B cell (primary cell): ENCODE measurements at regions not wholly inside any gene's neighbourhood (a gene's known extent, or its start where the extent isn't known, plus 50 kb on each side); places are given as distances from the start of the nearest gene placed in this dataset.

Experiments used
- ATAC-seq: fragments of 200-7000 bp; cut with Tn5 transposase; one replicate; pipeline ENCODE4 v1.10.0; 2021; ENCODE audit warnings: low read depth, mild to moderate bottlenecking, moderate number of reproducible peaks, moderate library complexity
- CTCF ChIA-PET: fragments of 350-600 bp; sonication (Branson Sonifier 250); formaldehyde crosslinking; loops from one replicate; lab custom pipeline; 2021; ENCODE audit warnings: antibody characterized with exemption, inconsistent platforms; lab: Charles Lee
- POLR2A ChIA-PET: fragments of 350-600 bp; sonication (Branson Sonifier 250); formaldehyde crosslinking; loops from one replicate; lab custom pipeline; 2021; ENCODE audit warnings: antibody characterized with exemption; lab: Charles Lee
- DNase-seq: peaks from one replicate; pipeline ENCODE4 v3.0.0; 2013
- H2AFZ ChIP-seq: 2 replicates; pipeline ENCODE4 v1.6.1; 2012; ENCODE audit warnings: mild to moderate bottlenecking, low read depth, low read length; ENCODE audit not compliant: insufficient read depth, poor library complexity, severe bottlenecking
- H3K27ac ChIP-seq, 2 donors: 1 replicate in 1 of 2; 2 replicates in 1 of 2; pipeline ENCODE4 v1.5.1; 2012 to 2013; ENCODE audit warnings: low read length in 2 of 2, mild to moderate bottlenecking in 2 of 2, moderate library complexity in 1 of 2
- H3K27me3 ChIP-seq, 4 experiments: fragments of 200-600 bp in 1 of 4; sonication (generic) in 1 of 4; replicated peaks in 1 of 4; 1 replicate in 2 of 4; 2 replicates in 2 of 4; pipeline versions ENCODE4 v1.6.1 to v1.7.0; 2013 to 2016; ENCODE audit warnings: low read length in 3 of 4, mild to moderate bottlenecking in 2 of 4, mixed read lengths in 1 of 4, moderate library complexity in 1 of 4; ENCODE audit not compliant: insufficient read depth in 4 of 4, control insufficient read depth in 3 of 4; ENCODE audit errors: control extremely low read depth in 1 of 4
- H3K36me3 ChIP-seq, 2 experiments: replicated peaks in 1 of 2; 1 replicate in 1 of 2; 2 replicates in 1 of 2; pipeline versions ENCODE4 v1.6.1 to v1.7.1; 2013; ENCODE audit warnings: low read length in 1 of 2; ENCODE audit not compliant: insufficient read depth in 2 of 2, control insufficient read depth in 1 of 2; ENCODE audit errors: control extremely low read depth in 1 of 2, extremely low read depth in 1 of 2
- H3K4me1 ChIP-seq, 2 donors: fragments of 200-600 bp in 1 of 2; sonication (generic) in 1 of 2; 1 replicate in 1 of 2; 2 replicates in 1 of 2; pipeline versions ENCODE4 v1.5.1 to v1.6.1; 2013 to 2017; ENCODE audit warnings: low read length in 2 of 2; ENCODE audit not compliant: control insufficient read depth in 2 of 2, insufficient read depth in 2 of 2
- H3K4me2 ChIP-seq: replicated peaks from 2 replicates; pipeline ENCODE3; 2012; ENCODE audit warnings: mild to moderate bottlenecking, low read depth, low read length; ENCODE audit not compliant: poor library complexity, severe bottlenecking
- H3K4me3 ChIP-seq, 5 experiments: fragments of 200-600 bp in 1 of 5; sonication (generic) in 1 of 5; 1 replicate in 3 of 5; 2 replicates in 2 of 5; pipeline versions ENCODE4 v1.5.1 to v1.7.0; 2011 to 2016; ENCODE audit warnings: low read length in 4 of 5, mild to moderate bottlenecking in 4 of 5, low read depth in 2 of 5, control low read depth in 1 of 5, moderate library complexity in 1 of 5; ENCODE audit not compliant: insufficient read depth in 1 of 5; ENCODE audit errors: control extremely low read depth in 1 of 5, extremely low read depth in 1 of 5
- H3K79me2 ChIP-seq: fragments of 200-600 bp; sonication (generic); one replicate; pipeline ENCODE4 v1.6.0; 2016; ENCODE audit warnings: low read length; ENCODE audit not compliant: control insufficient read depth, insufficient read depth
- H3K9ac ChIP-seq: fragments of 200-600 bp; sonication (generic); 2 replicates; pipeline ENCODE4 v1.6.1; 2017; ENCODE audit warnings: mild to moderate bottlenecking, low read length, moderate library complexity
- H3K9me3 ChIP-seq, 3 donors: one replicate each; pipeline versions ENCODE4 v1.6.1 to v1.7.1; 2013; ENCODE audit warnings: low read length in 2 of 3; ENCODE audit not compliant: control insufficient read depth in 2 of 3, insufficient read depth in 1 of 3; ENCODE audit errors: control extremely low read depth in 1 of 3
- H4K20me1 ChIP-seq: 2 replicates; pipeline ENCODE4 v1.6.0; 2012; ENCODE audit warnings: mild to moderate bottlenecking, low read length; ENCODE audit not compliant: insufficient read depth, control insufficient read depth, poor library complexity, severe bottlenecking
- H3K27ac Mint-ChIP-seq: one replicate; pipeline ENCODE4 v1.8.0; 2021; ENCODE audit warnings: mixed read lengths
- H3K27me3 Mint-ChIP-seq: one replicate; pipeline ENCODE4 v1.8.0; 2021; ENCODE audit warnings: mixed read lengths
- H3K4me1 Mint-ChIP-seq: one replicate; pipeline ENCODE4 v1.8.0; 2021; ENCODE audit warnings: mixed read lengths
- H3K4me3 Mint-ChIP-seq: one replicate; pipeline ENCODE4 v1.8.0; 2021; ENCODE audit warnings: mixed read lengths
- H3K9me3 Mint-ChIP-seq: one replicate; pipeline ENCODE4 v1.8.0; 2022; ENCODE audit warnings: mixed read lengths; ENCODE audit not compliant: insufficient read depth
- EZH2 ChIP-seq: IDR thresholded peaks from 2 replicates; pipeline ENCODE4 v1.6.1; 2012; ENCODE audit warnings: borderline replicate concordance, low read depth, mild to moderate bottlenecking, moderate library complexity, low read length; ENCODE audit not compliant: insufficient read depth, poor library complexity, severe bottlenecking
- WGBS: methylation state at CpG from one replicate; pipeline ENCODE4 v1.1.5; 2013; ENCODE audit warnings: missing lambda C conversion rate; ENCODE audit not compliant: insufficient coverage; 5-methylcytosine and 5-hydroxymethylcytosine counted together
- intact Hi-C: fragments of 100-400 bp; cut with micrococcal nuclease; formaldehyde crosslinking; loops from one replicate; pipeline ENCODE4 v1.10.0; 2022
- TF ChIP-seq, protein P1 (sequence below): fragments of 200-600 bp; IDR thresholded peaks from one replicate; pipeline ENCODE4 v1.8.0; 2022; ENCODE audit warnings: antibody characterized with exemption, mild to moderate bottlenecking

DNA sequence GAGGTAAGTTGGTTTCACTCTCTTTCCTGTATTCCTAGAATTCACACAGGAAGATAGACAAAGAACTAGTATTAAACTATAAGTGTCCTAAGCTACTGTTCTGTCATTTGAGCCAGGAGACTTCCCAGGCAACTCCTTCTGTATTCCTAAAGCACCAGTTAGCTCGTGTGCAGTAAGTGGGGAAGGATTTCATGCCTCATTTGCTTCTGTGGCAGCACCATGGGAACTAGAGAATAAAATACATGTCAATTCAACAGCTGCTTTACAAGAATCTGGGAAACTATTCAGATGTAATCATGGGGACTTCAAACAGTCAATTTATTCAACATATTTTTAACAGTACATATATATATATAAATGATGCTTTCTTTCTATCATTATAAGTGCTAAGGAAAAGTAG is 762.3 kb downstream of the PRELID2 start:
- ATAC-seq (no peak), DNase-seq (no peak)
- WGBS: no CpG with 5 or more reads among the region's 1 CpG
- Histone ChIP-seq H3K9me3 (no peaks in the 10 kb centered on the region), H2AFZ (no peak overlapping the region), H3K9ac (no peak overlapping the region), H3K4me1 (no peaks in the 10 kb centered on the region), H3K36me3 (no peaks in the 10 kb centered on the region), H3K4me2 (no peak overlapping the region), H3K27me3 (no peaks in the 10 kb centered on the region), H4K20me1 (no peaks in the 10 kb centered on the region), H3K79me2 (no peaks in the 10 kb centered on the region), H3K4me3 (no peak overlapping the region), H3K27ac (no peak overlapping the region)
- CTCF ChIA-PET: no interaction called here
- Mint-ChIP-seq H3K27me3 (no peaks in the 10 kb centered on the region), H3K4me1 (no peaks in the 10 kb centered on the region), H3K4me3 (no peak overlapping the region), H3K27ac (no peak overlapping the region), H3K9me3 (no peaks in the 10 kb centered on the region)
- POLR2A ChIA-PET: no interaction called here
- TF ChIP-seq EZH2: no peak
- TF ChIP-seq, protein P1, sequence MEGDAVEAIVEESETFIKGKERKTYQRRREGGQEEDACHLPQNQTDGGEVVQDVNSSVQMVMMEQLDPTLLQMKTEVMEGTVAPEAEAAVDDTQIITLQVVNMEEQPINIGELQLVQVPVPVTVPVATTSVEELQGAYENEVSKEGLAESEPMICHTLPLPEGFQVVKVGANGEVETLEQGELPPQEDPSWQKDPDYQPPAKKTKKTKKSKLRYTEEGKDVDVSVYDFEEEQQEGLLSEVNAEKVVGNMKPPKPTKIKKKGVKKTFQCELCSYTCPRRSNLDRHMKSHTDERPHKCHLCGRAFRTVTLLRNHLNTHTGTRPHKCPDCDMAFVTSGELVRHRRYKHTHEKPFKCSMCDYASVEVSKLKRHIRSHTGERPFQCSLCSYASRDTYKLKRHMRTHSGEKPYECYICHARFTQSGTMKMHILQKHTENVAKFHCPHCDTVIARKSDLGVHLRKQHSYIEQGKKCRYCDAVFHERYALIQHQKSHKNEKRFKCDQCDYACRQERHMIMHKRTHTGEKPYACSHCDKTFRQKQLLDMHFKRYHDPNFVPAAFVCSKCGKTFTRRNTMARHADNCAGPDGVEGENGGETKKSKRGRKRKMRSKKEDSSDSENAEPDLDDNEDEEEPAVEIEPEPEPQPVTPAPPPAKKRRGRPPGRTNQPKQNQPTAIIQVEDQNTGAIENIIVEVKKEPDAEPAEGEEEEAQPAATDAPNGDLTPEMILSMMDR: no peak
- intact Hi-C loops: no loop called here

DNA sequence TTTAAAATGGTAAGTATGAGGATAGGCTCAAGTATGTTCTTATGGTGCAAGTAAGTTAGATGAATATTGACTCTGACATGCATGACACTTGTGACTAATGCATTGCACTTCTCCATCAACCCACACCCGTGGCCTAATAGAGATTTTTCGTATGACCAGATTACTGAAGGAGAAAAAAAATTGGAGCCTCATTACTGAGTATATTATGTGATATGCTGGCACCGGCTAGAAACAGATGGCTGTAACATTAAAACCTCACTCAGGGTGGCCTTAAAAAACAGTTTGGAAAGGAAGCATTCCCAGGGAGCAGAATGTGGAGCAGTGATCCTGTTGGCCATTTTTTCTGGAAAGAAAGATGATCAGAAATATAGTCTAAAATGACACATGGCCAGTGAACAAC is 766.4 kb downstream of the PRELID2 start:
- CTCF ChIA-PET: no interaction called here
- no peaks in the 10 kb centered on the region for H3K36me3 ChIP-seq
- no peaks in the 10 kb centered on the region for H3K27me3 Mint-ChIP-seq
- no peaks in the 10 kb centered on the region for H3K9me3 ChIP-seq
- no peak overlapping the region for H2AFZ ChIP-seq
- H3K4me1 Mint-ChIP-seq: no peaks in the 10 kb centered on the region
- no peaks in the 10 kb centered on the region for H3K27me3 ChIP-seq
- no peak overlapping the region for H3K4me3 Mint-ChIP-seq
- H3K4me3 ChIP-seq: no peak overlapping the region
- no peak for TF ChIP-seq EZH2
- no CpG with 5 or more reads among the region's 3 CpGs for WGBS
- no peaks in the 10 kb centered on the region for H3K4me1 ChIP-seq
- intact Hi-C loops: no loop called here
- no peak overlapping the region for H3K4me2 ChIP-seq
- DNase-seq (no peak), ATAC-seq (no peak)
- no peaks in the 10 kb centered on the region for H3K9me3 Mint-ChIP-seq
- POLR2A ChIA-PET: no interaction called here
- H3K27ac Mint-ChIP-seq: no peak overlapping the region
- H3K9ac ChIP-seq: no peak overlapping the region
- H4K20me1 ChIP-seq: no peaks in the 10 kb centered on the region
- H3K79me2 ChIP-seq: no peaks in the 10 kb centered on the region
- H3K27ac ChIP-seq: no peak overlapping the region
